Skin epidermis (tissue), 12 donors: ENCODE measurements at regions not wholly inside any gene's neighbourhood (a gene's known extent, or its start where the extent isn't known, plus 50 kb on each side); places are given as distances from the start of the nearest gene placed in this dataset.
"Not testable (repeated sequence)": the region's sequence is repeated elsewhere in the genome, so short reads cannot be mapped to it uniquely, and the experiment has no call there.

ENCODE experiments used
- H3K27ac ChIP-seq, 21 experiments: fragments of 200-600 bp; sonication (generic) in 11 of 21; one replicate each; pipeline ENCODE4 v1.5.0; 2020; ENCODE audit warnings: mild to moderate bottlenecking in 3 of 21, inconsistent platforms in 2 of 21, moderate library complexity in 2 of 21
- H3K4me3 ChIP-seq, 7 experiments: fragments of 200-600 bp; sonication (generic) in 2 of 7; one replicate each; pipeline ENCODE4 v1.5.0; 2020; ENCODE audit warnings: inconsistent platforms in 2 of 7, mild to moderate bottlenecking in 2 of 7, moderate library complexity in 1 of 7

DNA sequence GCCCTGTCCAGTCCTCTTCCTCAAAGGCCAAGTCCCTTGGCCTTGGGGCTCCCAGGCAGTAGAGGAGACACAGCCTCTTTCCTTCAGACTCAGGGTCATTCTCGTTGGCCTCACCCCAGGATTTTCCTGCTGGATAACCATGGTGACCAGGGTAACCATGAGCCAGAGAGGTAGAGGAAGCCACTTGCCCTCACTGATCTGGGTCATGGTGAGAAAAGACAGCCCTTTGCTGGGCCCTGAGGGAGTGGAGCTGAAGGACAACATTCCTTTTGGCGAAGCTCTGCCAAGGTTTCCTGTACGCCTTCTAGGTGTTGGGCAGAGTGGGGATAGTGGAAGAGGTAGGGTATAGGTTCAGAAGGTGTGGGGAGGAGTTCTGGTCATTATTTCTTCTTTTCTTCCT, 53.1 kb upstream of the WNT4 start:
- no peak overlapping the region for H3K27ac ChIP-seq
- no peak overlapping the region for H3K4me3 ChIP-seq

- Histone ChIP-seq H3K27ac (no peak overlapping the region), H3K4me3 (no peak overlapping the region)
Observed at GRCh38 chr1:22196641-22197040, 53.7 kb upstream of the WNT4 start.

GRCh38 chr1:22197644-22198043, 54.7 kb upstream of the WNT4 start:
- Histone ChIP-seq H3K4me3 (no peak overlapping the region), H3K27ac (no peak overlapping the region)

DNA sequence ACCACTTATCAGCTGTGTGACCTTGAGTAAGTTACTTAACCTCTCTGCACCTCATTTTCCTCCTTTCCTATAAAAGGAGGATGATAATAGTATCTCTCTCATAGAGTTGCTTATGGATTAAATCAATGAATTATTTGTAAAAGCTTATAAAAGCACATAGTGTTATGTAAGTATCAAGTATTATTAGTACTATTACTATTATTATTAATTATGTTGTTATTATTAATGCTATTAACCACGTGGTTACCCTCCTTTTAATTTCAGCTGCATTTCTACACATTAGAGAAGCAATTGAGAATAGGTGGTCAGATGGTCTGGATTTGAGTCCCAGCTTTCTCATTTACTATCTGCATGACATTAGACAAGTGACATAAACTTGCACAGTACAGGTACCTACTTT, 58.1 kb upstream of the WNT4 start:
- no peak overlapping the region for H3K4me3 ChIP-seq
- no peak overlapping the region for H3K27ac ChIP-seq

- Histone ChIP-seq H3K27ac (no peak overlapping the region), H3K4me3 (no peak overlapping the region)
Observed at GRCh38 chr1:22203335-22203734, 60.4 kb upstream of the WNT4 start.

DNA sequence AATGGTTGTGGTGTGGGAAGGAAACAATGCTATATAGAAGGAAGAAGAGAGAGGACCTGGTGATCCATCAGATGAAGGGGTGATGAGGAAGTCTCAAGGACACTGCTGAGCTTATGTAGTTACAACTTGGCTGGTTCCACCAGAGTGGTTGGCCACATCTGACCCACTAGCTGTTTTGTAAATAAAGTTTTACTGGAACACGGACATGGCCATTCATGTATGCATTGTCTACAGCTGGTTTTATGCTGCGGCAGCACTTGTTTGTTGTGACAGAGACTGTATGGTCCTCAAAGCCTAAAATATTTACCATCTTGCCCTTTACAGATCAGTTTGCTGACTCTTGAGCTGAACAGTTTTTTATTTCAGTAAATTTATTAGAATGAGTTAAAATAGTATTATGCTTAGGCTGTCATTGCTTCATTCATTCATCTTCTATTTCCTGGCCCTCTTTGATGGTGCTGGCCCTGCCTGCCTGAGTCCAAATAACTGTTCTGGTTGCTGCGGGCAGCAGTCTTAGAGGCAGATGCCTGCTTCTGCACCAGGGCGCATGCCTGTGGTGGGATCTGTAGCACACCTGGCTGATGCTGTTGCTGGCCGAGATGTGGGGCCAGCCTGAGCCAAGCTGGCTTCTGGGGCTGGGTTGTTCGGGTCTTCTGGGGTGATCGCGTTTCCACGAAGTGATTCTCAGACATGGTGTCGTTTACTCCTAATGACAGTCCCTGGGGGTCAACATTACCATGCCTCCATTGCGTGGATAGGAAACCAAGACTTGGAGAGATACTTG, 61.4 kb upstream of the WNT4 start:
- H3K4me3 ChIP-seq = no peak overlapping the region
- H3K27ac ChIP-seq = no peak overlapping the region

DNA sequence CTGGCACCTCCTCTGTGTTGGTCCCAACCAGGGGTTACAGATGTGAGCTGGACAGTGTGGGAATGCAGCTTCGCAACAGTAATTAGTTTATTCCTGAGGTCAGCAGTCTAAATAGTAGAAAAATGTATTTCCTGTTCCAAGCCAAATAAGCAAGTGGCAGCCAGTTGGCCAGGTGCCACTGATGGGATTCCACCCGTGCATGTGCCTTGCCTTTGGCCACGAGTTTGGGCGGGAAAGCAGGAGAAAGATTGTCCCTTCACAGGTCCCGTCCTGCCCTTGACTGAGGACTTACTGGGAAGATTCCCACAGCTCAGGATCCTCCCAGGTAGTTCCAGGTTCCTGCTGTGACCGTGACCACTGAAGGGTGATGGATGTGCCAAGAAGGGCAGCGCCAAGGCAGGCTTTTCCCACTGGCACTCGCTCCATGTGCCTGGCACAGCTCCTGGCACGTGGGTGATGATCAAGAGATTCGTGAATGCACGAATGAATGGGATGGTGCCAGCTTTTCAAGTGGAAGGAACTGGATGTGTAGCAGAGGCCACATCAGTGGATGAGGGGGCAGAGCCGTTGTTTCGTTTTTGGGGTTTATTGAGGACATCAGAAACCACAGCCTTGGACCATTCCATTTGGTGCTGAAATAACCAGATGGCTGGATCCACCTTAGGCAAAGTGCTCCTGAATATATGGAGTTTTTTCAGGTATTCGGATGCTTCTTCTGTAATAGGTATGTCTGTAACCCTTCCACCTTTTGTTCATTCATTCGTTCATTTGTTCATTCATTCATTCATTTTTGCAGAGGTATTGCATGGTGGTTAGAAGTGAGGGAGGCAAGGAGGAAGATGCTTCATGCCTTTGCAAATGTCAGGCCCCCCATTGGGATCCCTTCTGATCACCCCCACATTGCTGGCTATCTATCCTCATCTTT, 62.4 kb upstream of the WNT4 start:
- H3K4me3 ChIP-seq = no peak overlapping the region
- H3K27ac ChIP-seq = no peak overlapping the region

DNA sequence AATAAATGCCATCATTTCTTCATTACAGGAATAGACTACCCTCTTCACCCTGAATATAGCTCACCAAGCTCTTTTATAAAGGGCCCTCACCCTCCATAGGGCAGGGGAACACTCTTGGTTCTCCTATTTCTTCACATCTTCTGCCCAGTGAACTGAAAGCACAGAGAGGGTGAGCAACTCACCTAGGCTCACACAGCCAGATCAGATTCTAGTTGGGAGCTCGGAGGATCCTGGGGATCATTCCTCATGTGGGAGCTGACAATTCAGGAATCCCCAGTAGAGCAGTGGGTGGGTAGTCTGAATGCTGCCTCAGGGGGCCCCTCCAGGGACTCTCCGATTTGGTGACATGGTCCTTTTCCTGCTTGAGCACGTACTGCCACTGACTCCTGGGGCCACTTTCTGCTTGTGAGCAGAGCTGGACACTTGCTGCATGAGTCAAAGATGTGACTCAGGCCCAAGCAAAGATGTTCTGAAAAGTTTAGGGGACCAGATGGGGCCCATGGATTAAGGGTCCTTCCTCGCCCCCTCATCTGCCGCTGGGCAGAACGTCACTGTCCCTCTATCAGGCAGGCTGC, 63.7 kb upstream of the WNT4 start:
- H3K27ac ChIP-seq = no peak overlapping the region

GRCh38 chr1:22207511-22208267, 64.8 kb upstream of the WNT4 start:
- Histone ChIP-seq H3K4me3 (no peak overlapping the region), H3K27ac (no peak overlapping the region)

More for the DNA sequence above, 63.7 kb upstream of the WNT4 start:
- no peak overlapping the region for H3K4me3 ChIP-seq

- Histone ChIP-seq H3K4me3 (no peak overlapping the region), H3K27ac (no peak overlapping the region)
Observed at GRCh38 chr1:22208268-22208972, 65.5 kb upstream of the WNT4 start.

DNA sequence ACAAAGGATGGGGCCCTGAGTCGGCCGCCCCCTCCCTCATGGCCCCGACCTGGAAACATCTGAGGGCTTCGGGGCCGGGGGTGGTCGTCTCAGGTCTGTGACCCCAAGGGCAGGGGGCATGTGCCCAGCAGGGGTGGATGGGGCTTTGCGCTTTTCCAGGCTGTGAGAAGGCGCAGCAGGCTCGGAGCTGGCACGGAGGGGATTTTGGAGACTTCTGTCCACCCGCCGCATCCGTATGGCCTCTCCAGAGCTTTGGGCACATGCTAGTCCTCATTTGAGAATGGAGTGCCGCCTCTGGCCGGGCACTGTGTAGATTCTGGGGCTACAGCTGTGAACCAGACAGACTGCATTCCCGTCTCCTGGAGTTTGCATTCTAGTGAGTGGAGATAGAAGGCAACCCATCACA, 66.1 kb upstream of the WNT4 start:
- no peak overlapping the region for H3K27ac ChIP-seq
- no peak overlapping the region for H3K4me3 ChIP-seq

- H3K27ac ChIP-seq = no peak overlapping the region
- H3K4me3 ChIP-seq = no peak overlapping the region
Observed at GRCh38 chr1:22210176-22210575, 67.3 kb upstream of the WNT4 start.

DNA sequence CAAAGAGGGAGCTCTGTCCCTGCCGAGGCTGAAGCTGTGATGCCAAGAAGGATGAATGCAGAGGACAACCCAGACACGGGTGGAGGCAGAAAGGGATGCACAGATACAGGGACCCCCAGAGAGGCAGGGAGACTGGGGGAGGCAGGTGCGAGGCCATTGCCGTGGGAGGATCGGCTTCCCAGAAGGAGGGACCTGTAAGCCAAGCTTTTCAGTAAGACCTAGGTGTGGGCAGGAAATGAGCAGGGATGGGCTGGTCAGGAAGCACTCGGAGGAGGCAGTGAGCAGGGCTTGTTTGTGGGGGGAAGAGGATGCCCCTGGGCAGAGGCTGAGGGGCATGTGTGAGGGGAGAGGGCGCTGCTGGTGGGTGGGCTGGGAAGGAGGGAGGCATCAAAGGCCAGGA, 67.7 kb upstream of the WNT4 start:
- H3K27ac ChIP-seq = no peak overlapping the region
- no peak overlapping the region for H3K4me3 ChIP-seq

DNA sequence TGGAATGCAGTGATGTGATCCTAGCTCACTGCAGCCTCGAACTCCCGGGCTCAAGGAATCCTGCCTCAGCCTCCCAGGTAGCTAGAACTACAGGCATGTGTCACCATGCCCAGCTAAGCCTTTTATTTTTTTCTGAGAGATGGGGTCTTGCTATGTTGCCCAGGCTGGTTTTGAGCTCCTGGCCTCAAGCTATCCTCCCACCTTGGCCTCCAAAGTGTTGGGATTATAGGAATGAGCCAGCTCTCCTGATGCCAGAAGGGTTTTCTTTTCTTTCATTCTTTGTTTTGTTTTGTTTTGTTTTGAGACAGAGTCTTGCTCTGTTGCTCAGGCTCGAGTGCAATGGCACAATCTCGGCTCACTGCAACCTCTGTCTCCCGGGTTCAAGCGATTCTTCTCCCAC, 68.6 kb upstream of the WNT4 start:
- H3K27ac ChIP-seq, H3K4me3 ChIP-seq: not testable (repeated sequence)

DNA sequence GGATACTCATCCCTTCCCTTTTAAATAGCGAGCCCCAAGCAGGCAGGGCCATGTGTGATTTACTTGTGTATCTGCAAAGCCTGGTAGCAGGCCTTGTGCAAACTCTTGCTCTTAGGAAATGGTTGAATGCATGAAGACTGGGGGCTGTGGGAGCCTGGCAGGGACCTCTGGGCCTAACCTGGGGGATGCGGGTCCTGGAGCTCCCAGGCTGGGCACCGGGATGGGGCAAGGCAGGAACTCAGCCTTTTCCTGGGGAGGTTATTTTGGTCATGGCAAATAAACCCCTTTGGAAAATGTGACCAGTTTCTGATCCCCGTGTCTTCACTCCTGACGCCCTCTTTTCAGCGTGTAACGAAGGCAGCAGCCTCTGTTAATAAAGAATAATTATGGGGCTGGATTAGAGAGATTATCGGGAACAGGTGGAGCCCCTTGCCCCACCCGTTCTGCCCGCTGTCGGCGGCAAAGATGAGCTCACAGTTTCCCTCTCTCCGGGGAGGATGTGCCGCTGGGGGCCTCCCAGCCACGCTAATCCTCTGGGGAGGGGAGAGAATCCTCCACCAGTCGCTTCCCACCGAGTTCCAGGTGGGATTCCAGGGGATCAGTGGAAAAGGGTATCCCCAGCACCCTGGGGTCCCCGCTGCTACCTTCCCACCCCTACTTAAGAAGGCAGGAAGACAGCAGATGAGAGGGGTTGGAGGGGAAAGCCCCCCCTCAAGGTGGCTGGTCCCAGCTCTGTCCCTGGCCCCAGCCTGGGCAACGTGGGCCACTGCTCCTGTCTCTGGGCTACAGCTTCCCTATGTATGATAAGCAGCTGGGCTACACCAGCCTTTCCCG, 69.7 kb upstream of the WNT4 start:
- Histone ChIP-seq H3K4me3 (no peak overlapping the region), H3K27ac (no peak overlapping the region)

DNA sequence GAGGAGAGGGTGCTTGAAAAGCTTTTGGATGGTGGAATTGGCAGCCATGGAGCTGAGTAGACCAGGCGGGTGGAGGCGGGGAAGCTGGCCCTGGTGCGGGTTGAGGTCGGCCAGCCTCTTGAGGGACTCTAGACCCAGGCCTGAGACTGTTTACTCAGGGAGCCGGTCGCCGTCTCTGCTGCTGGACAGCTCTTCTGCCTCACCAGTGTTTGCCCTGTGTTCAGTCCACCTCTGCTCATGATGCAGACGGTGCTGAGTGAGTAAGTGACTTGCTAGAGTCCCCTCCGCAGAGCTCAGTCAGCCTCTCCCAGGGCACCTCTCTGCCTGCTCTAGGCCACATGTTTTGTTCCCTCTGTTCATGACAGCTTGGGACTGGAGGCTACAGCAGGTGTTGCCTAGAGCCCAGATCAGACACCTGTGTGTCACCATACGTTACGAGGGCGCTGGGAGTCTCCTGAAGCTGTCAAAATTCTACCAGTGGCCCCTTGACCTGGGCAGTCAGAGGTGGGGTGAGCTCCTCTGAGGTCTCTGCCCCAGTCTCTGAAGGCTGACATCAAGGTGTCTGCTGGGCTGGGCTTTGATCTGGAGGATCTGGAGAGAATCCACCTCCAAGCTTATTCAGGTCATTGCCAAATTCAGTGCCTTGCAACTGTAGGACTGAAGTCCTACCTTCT, 73.5 kb upstream of the WNT4 start:
- Histone ChIP-seq H3K27ac (no peak overlapping the region), H3K4me3 (no peak overlapping the region)

GRCh38 chr1:22216966-22217365, 74.1 kb upstream of the WNT4 start:
- no peak overlapping the region for H3K27ac ChIP-seq

DNA sequence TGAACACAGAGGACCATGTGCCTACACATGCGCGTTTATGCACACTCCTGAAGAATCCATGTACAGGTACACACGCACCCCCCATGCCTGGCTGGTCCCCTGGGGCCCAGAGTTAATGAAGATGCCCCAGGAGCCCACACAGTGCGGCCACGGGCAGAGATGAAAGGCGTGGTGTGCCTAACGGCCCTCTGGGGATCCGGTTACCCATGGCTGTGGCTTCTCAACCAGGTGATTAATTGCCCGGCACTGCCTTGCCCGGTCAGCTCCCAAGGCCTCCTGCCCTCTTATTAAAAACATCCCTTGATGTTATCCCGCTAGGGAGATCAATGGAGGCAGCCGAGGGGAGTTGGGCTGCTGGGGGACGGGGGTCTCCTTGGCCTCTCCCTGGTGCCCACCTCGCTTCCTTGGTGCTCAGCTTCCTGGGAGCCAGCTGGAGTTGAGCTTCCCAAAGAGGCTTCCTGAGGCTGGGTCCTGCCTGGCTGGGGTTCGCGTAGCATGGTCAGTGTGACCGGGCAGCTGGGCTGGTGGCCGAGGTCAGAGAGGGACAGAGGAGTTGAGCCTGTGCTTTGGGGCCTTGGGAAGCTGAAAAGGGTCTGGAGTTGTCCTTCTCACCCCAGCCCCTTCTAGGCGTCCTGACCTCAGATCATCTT, 75.0 kb upstream of the WNT4 start:
- H3K27ac ChIP-seq = no peak overlapping the region
- H3K4me3 ChIP-seq = no peak overlapping the region

More at GRCh38 chr1:22216966-22217365, 74.1 kb upstream of the WNT4 start:
- H3K4me3 ChIP-seq = no peak overlapping the region
